PC-9 (cell line): ENCODE measurements at regions not wholly inside any gene's neighbourhood (a gene's known extent, or its start where the extent isn't known, plus 50 kb on each side); places are given as distances from the start of the nearest gene placed in this dataset.
A peak's percentile ranks its signal among the peaks of the same experiment; 100 is the strongest.

Source experiments
- BruUV-seq: library from RNA; stranded (reverse); fragments of 400-500 nt; replicated peaks from 2 replicates; lab custom pipeline; 2021; lab: Mats Ljungman, UMichigan
- CTCF ChIA-PET: fragments of 300-600 bp; sonication (Branson Sonifier 250); formaldehyde crosslinking; loops from one replicate; lab custom pipeline; 2022; ENCODE audit warnings: antibody characterized with exemption; lab: Charles Lee
- POLR2A ChIA-PET: fragments of 300-600 bp; sonication (Branson Sonifier 250); formaldehyde crosslinking; loops from one replicate; lab custom pipeline; 2022; ENCODE audit warnings: antibody characterized with exemption; ENCODE audit not compliant: unreplicated experiment; lab: Charles Lee
- DNase-seq, 2 experiments: peaks; one replicate each; pipeline versions ENCODE4 v3.0.0 to v3.0.0-alpha.2; 2015 to 2022; ENCODE audit warnings: mixed read lengths in 1 of 2
- H2AFZ ChIP-seq: fragments of 200-600 bp; sonication (generic); 2 replicates; pipeline ENCODE4 v1.8.1; 2017; ENCODE audit warnings: antibody characterized with exemption
- H3F3A ChIP-seq: fragments of 200-600 bp; sonication (generic); 2 replicates; pipeline ENCODE4 v1.8.1; 2017; ENCODE audit warnings: antibody characterized with exemption, mild to moderate bottlenecking, low read depth; ENCODE audit not compliant: insufficient read depth
- H3K27ac ChIP-seq: fragments of 200-600 bp; sonication (generic); 2 replicates; pipeline ENCODE4 v1.6.1; 2016; ENCODE audit warnings: mixed run types
- H3K27me3 ChIP-seq: fragments of 200-600 bp; sonication (generic); 2 replicates; pipeline ENCODE4 v1.6.1; 2016; ENCODE audit warnings: low read depth, mixed run types; ENCODE audit not compliant: insufficient read depth
- H3K36me3 ChIP-seq: fragments of 200-600 bp; sonication (generic); 2 replicates; pipeline ENCODE4 v1.6.1; 2016; ENCODE audit warnings: low read depth, mixed run types
- H3K4me1 ChIP-seq: fragments of 200-600 bp; sonication (generic); replicated peaks from 2 replicates; pipeline ENCODE4 v1.6.1; 2016; ENCODE audit warnings: mixed run types; ENCODE audit not compliant: insufficient read depth
- H3K4me2 ChIP-seq: fragments of 200-600 bp; sonication (generic); 2 replicates; pipeline ENCODE4 v1.6.1; 2017; ENCODE audit warnings: mixed run types
- H3K4me3 ChIP-seq: fragments of 200-600 bp; sonication (generic); 2 replicates; pipeline ENCODE4 v1.6.1; 2016; ENCODE audit warnings: mixed run types
- H3K79me2 ChIP-seq: fragments of 200-600 bp; sonication (generic); 2 replicates; pipeline ENCODE4 v1.6.1; 2017; ENCODE audit warnings: low read depth, mixed run types
- H3K9me2 ChIP-seq: fragments of 200-600 bp; sonication (generic); 2 replicates; pipeline ENCODE4 v1.8.1; 2017; ENCODE audit warnings: mild to moderate bottlenecking; ENCODE audit not compliant: insufficient read depth
- H3K9me3 ChIP-seq: fragments of 200-600 bp; sonication (generic); 2 replicates; pipeline ENCODE4 v1.8.1; 2016; ENCODE audit warnings: low read depth; ENCODE audit not compliant: insufficient read depth
- H4K20me1 ChIP-seq: fragments of 200-600 bp; sonication (generic); 2 replicates; pipeline ENCODE4 v1.8.1; 2017; ENCODE audit not compliant: insufficient read depth
- CTCF ChIP-seq: fragments of 200-600 bp; sonication (generic); conservative IDR thresholded peaks from 2 replicates; pipeline ENCODE4 v1.6.1; 2017; ENCODE audit warnings: mixed run types, antibody characterized with exemption, mild to moderate bottlenecking, moderate library complexity
- EZH2 ChIP-seq: fragments of 200-600 bp; sonication (generic); IDR thresholded peaks from 2 replicates; pipeline ENCODE4 v1.8.0; 2017; ENCODE audit warnings: antibody characterized with exemption, low read depth
- intact Hi-C: fragments of 100-400 bp; cut with micrococcal nuclease; formaldehyde crosslinking; loops from one replicate; pipeline ENCODE4 v1.10.0; 2022; ENCODE audit not compliant: unreplicated experiment

GRCh38 chr1:192061556-192061955 is 96.7 kb upstream of the RGS18 start:
- TF ChIP-seq CTCF: no peak
- TF ChIP-seq EZH2: no peak
- no peak overlapping the region for H3K4me3 ChIP-seq
- no TSS peak for BruUV-seq
- POLR2A ChIA-PET: no interaction called here
- H3K36me3 ChIP-seq: no peaks in the 10 kb centered on the region
- H3K4me2 ChIP-seq: no peak overlapping the region
- CTCF ChIA-PET: no interaction called here
- H3K4me1 ChIP-seq: no peaks in the 10 kb centered on the region
- peak in 1 of 2 experiments; percentile 9 for DNase-seq
- no peak overlapping the region for H3K27ac ChIP-seq
- no peaks in the 10 kb centered on the region for H3K9me3 ChIP-seq
- no peaks in the 10 kb centered on the region for H3K79me2 ChIP-seq
- no peaks in the 10 kb centered on the region for H3F3A ChIP-seq
- no peaks in the 10 kb centered on the region for H4K20me1 ChIP-seq
- intact Hi-C loops: no loop called here
- H3K9me2 ChIP-seq: no peaks in the 10 kb centered on the region
- H3K27me3 ChIP-seq: no peaks in the 10 kb centered on the region
- no peak overlapping the region for H2AFZ ChIP-seq

GRCh38 chr1:192065087-192065486 is 93.2 kb upstream of the RGS18 start:
- H3K27ac ChIP-seq: no peak overlapping the region
- H3K9me3 ChIP-seq: no peaks in the 10 kb centered on the region
- ChIA-PET POLR2A (no interaction called here), CTCF (no interaction called here)
- H4K20me1 ChIP-seq: no peaks in the 10 kb centered on the region
- no TSS peak for BruUV-seq
- H3K36me3 ChIP-seq: no peaks in the 10 kb centered on the region
- H3K4me1 ChIP-seq: no peaks in the 10 kb centered on the region
- no peak for DNase-seq
- H3K9me2 ChIP-seq: no peaks in the 10 kb centered on the region
- no peak overlapping the region for H2AFZ ChIP-seq
- no peaks in the 10 kb centered on the region for H3F3A ChIP-seq
- TF ChIP-seq EZH2 (no peak), CTCF (no peak)
- no peaks in the 10 kb centered on the region for H3K79me2 ChIP-seq
- H3K27me3 ChIP-seq: no peaks in the 10 kb centered on the region
- no peak overlapping the region for H3K4me3 ChIP-seq
- intact Hi-C loops: no loop called here
- no peak overlapping the region for H3K4me2 ChIP-seq

- Histone ChIP-seq H3K36me3 (no peaks in the 10 kb centered on the region), H3K9me2 (no peaks in the 10 kb centered on the region), H4K20me1 (no peaks in the 10 kb centered on the region), H3K4me1 (no peaks in the 10 kb centered on the region), H3K4me2 (no peak overlapping the region), H3K27ac (no peak overlapping the region), H3K9me3 (no peaks in the 10 kb centered on the region), H3K27me3 (no peaks in the 10 kb centered on the region), H3F3A (no peaks in the 10 kb centered on the region), H3K79me2 (no peaks in the 10 kb centered on the region), H3K4me3 (no peak overlapping the region), H2AFZ (no peak overlapping the region)
- ChIA-PET CTCF (no interaction called here), POLR2A (no interaction called here)
- no peak for TF ChIP-seq CTCF
- TF ChIP-seq EZH2: no peak
- DNase-seq: no peak
- intact Hi-C loops: no loop called here
- no TSS peak for BruUV-seq
Observed at GRCh38 chr1:192066202-192066601, 92.1 kb upstream of the RGS18 start.
